ENCODE measurements at regions not wholly inside any gene's neighbourhood (a gene's known extent, or its start where the extent isn't known, plus 50 kb on each side); places are given as distances from the start of the nearest gene placed in this dataset.
A peak's percentile ranks its signal among the peaks of the same experiment; 100 is the strongest.

DNA sequence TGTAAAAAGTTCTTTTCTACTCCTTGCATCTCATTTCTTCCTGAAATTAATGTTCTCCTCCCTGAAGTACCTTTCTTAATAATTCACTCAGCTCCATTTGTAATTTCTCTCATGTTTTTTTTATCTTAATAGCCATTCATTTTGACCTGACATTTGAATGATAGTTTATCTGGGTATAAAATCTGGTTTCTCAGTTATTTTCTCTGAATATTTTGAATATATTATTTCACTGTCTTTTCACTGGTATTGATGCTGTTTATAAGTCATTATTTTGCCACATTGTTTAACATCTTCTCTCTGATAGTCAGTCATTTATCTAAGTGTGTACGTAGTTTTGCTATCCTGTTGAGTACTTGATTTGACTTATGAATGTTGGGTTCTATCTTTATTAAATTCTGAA lies 68.8 kb upstream of the ARHGAP18 start:
- Histone ChIP-seq H3K4me2 (ENCODE audit: low read length) (no peak overlapping the region), H3K9ac (no peak overlapping the region), H3K4me3 (ENCODE audit: low read depth, low read length) (no peak overlapping the region), H3K36me3 (ENCODE audit: control insufficient read depth, insufficient read depth, low read length) (no peaks in the 10 kb centered on the region), H3K27ac (no peak overlapping the region), H3K9me3 (ENCODE audit: control insufficient read depth, low read length) (no peaks in the 10 kb centered on the region), H3K27me3 (ENCODE audit: control insufficient read depth, insufficient read depth, low read length) (no peaks in the 10 kb centered on the region), H2AFZ (no peak overlapping the region), H3K4me1 (no peaks in the 10 kb centered on the region), H3K79me2 (no peaks in the 10 kb centered on the region)
- TF ChIP-seq, protein P1, sequence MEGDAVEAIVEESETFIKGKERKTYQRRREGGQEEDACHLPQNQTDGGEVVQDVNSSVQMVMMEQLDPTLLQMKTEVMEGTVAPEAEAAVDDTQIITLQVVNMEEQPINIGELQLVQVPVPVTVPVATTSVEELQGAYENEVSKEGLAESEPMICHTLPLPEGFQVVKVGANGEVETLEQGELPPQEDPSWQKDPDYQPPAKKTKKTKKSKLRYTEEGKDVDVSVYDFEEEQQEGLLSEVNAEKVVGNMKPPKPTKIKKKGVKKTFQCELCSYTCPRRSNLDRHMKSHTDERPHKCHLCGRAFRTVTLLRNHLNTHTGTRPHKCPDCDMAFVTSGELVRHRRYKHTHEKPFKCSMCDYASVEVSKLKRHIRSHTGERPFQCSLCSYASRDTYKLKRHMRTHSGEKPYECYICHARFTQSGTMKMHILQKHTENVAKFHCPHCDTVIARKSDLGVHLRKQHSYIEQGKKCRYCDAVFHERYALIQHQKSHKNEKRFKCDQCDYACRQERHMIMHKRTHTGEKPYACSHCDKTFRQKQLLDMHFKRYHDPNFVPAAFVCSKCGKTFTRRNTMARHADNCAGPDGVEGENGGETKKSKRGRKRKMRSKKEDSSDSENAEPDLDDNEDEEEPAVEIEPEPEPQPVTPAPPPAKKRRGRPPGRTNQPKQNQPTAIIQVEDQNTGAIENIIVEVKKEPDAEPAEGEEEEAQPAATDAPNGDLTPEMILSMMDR (IDR thresholded peaks at IDR 0.05) = no peak

DNA sequence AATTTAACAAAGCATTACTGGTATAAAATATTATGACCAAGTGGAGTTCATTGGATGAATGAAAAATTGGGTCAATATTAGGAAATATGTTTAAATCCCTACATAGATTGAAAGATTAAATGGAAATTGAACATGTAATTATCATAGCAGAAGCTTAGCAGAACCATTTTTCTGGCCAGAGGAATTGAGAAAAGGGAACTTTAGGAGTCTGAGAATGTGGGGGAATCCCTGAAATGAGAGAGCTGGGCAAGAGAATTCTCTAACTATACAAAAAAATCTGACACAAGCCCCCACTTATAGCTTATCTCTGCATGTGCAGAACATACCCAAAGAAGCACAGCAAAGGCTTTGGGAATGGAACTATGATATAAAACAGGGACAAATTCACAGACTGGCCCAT lies 67.4 kb upstream of the ARHGAP18 start:
- Histone ChIP-seq H3K4me2 (ENCODE audit: low read length) (no peak overlapping the region), H3K9ac (no peak overlapping the region), H3K27me3 (ENCODE audit: control insufficient read depth, insufficient read depth, low read length) (no peaks in the 10 kb centered on the region), H3K4me1 (no peaks in the 10 kb centered on the region), H3K36me3 (ENCODE audit: control insufficient read depth, insufficient read depth, low read length) (no peaks in the 10 kb centered on the region), H3K9me3 (ENCODE audit: control insufficient read depth, low read length) (no peaks in the 10 kb centered on the region), H2AFZ (no peak overlapping the region), H3K4me3 (ENCODE audit: low read depth, low read length) (no peak overlapping the region), H3K27ac (no peak overlapping the region), H3K79me2 (no peaks in the 10 kb centered on the region)
- TF ChIP-seq, protein P1 (IDR thresholded peaks at IDR 0.05) = no peak

DNA sequence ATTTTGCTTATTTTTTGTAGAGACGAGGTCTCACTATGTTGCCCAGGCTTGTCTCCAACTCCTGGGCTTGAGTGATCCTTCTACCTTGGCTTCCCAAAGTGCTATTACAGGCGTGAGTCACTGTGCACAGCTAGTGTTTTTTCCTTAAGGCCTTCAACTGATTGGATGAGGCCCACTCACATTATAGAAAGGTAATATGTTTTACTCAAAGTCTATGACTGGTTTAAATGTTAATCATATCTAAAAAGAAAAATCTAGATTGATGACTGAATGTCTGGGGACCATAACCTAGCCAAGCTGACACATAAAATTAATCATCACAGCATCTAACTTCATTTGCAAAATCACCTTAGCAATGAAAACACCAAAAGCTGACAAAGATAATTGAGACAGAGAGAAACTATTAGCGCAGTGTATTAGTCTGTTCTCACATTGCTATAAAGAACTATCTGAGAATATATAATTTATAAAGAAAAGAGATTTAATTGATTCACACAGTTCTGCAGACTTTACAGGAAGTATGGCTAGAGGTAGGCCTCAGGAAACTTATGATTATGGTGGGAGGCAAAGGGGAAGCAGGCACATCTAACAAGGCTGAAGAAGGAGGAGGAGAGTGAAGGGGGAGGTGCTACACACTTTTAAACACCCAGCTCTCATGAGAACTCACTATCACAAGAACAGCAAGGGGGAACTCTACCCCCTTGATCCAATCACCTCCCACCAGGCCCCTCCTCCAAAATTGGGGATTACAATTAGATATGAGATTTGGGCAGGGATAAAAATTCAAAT lies 66.8 kb upstream of the ARHGAP18 start:
- no peaks in the 10 kb centered on the region for H3K27me3 ChIP-seq (ENCODE audit: control insufficient read depth, insufficient read depth, low read length)
- no peak overlapping the region for H2AFZ ChIP-seq
- no peak overlapping the region for H3K4me3 ChIP-seq (ENCODE audit: low read depth, low read length)
- no peak overlapping the region for H3K27ac ChIP-seq
- H3K4me2 ChIP-seq (ENCODE audit: low read length) = no peak overlapping the region
- TF ChIP-seq, protein P1 (IDR thresholded peaks at IDR 0.05) = no peak
- no peaks in the 10 kb centered on the region for H3K4me1 ChIP-seq
- no peaks in the 10 kb centered on the region for H3K9me3 ChIP-seq (ENCODE audit: control insufficient read depth, low read length)
- no peaks in the 10 kb centered on the region for H3K79me2 ChIP-seq
- H3K9ac ChIP-seq = no peak overlapping the region
- no peaks in the 10 kb centered on the region for H3K36me3 ChIP-seq (ENCODE audit: control insufficient read depth, insufficient read depth, low read length)

DNA sequence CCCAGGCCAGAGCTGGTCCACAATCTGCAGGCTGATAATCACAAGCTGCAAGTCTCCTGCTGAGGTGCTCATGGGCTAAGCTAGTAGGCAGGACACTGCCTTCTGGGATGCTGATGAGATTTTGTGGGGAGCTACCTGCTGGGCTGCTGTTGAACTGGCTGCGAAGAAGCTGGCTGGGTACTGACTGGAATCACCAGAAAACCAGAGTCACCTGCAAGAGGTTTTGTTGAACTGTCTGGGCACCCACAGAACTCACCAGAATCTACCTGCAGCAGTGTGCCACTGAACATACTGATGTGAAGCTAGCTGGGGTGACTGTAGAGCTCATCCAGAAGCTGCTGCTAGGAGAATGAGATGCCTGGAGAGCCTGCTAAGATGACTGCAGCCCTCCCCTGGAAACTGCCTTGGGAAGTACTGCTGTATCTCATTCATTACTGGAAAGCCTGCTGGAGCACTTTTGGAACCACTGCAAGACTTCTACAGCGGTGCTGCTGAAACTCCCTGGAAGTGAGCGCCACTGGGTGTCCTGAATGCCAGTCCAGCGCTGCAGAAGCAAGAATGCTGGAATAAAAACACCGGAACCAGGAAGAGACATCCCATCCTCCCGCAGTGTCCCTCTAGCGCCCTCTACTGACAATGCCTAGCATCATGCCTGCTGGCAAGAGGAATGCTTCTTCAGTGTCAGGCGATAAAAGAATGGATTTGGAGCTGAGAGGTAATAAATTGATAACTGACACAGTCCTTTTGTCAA lies 64.9 kb upstream of the ARHGAP18 start:
- no peaks in the 10 kb centered on the region for H3K79me2 ChIP-seq
- peak overlapping the region; percentile 1 for H3K4me2 ChIP-seq (ENCODE audit: low read length)
- H3K9ac ChIP-seq = no peak overlapping the region
- H3K27me3 ChIP-seq (ENCODE audit: control insufficient read depth, insufficient read depth, low read length) = no peaks in the 10 kb centered on the region
- peak overlapping the region; percentile 2 for H2AFZ ChIP-seq
- H3K4me3 ChIP-seq (ENCODE audit: low read depth, low read length) = no peak overlapping the region
- no peaks in the 10 kb centered on the region for H3K4me1 ChIP-seq
- H3K9me3 ChIP-seq (ENCODE audit: control insufficient read depth, low read length) = no peaks in the 10 kb centered on the region
- no peaks in the 10 kb centered on the region for H3K36me3 ChIP-seq (ENCODE audit: control insufficient read depth, insufficient read depth, low read length)
- TF ChIP-seq, protein P1 (IDR thresholded peaks at IDR 0.05) = peak; percentile 75
- no peak overlapping the region for H3K27ac ChIP-seq

Data from parathyroid adenoma (tissue), 2 donors.